ENCODE measurements at regions not wholly inside any gene's neighbourhood (a gene's known extent, or its start where the extent isn't known, plus 50 kb on each side); places are given as distances from the start of the nearest gene placed in this dataset.
"Not testable (repeated sequence)": the region's sequence is repeated elsewhere in the genome, so short reads cannot be mapped to it uniquely, and the experiment has no call there.

GRCh38 chr12:4187916-4188315, 85.6 kb upstream of the CCND2 start:
- ChIA-PET CTCF (interaction anchor here (1.5 kb wide), 1 partner anchor 10 kb away, joined by 5 read pairs; no protein-coding TSS in a partner anchor), POLR2A (no interaction called here)
- TF ChIP-seq, protein P1, sequence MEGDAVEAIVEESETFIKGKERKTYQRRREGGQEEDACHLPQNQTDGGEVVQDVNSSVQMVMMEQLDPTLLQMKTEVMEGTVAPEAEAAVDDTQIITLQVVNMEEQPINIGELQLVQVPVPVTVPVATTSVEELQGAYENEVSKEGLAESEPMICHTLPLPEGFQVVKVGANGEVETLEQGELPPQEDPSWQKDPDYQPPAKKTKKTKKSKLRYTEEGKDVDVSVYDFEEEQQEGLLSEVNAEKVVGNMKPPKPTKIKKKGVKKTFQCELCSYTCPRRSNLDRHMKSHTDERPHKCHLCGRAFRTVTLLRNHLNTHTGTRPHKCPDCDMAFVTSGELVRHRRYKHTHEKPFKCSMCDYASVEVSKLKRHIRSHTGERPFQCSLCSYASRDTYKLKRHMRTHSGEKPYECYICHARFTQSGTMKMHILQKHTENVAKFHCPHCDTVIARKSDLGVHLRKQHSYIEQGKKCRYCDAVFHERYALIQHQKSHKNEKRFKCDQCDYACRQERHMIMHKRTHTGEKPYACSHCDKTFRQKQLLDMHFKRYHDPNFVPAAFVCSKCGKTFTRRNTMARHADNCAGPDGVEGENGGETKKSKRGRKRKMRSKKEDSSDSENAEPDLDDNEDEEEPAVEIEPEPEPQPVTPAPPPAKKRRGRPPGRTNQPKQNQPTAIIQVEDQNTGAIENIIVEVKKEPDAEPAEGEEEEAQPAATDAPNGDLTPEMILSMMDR (IDR thresholded peaks at IDR 0.05; ENCODE audit: extremely low read depth in 1 of 2, insufficient read depth in 1 of 2, low read depth in 1 of 2, low read length in 2 of 2) = no peak
- TF ChIP-seq MYC (IDR thresholded peaks at IDR 0.05; ENCODE audit: low read depth, low read length) (no peak), JUN (IDR thresholded peaks at IDR 0.05; ENCODE audit: borderline replicate concordance, insufficient read depth, insufficient read length, low read depth) (no peak), FOS (IDR thresholded peaks at IDR 0.05; ENCODE audit: borderline replicate concordance, insufficient read depth, low read length) (no peak), POLR2A (IDR thresholded peaks at IDR 0.05; ENCODE audit: low read depth, low read length) (no peak), EZH2 (IDR thresholded peaks at IDR 0.05; ENCODE audit: borderline replicate concordance, low read depth, low read length, severe bottlenecking) (no peak), GATA2 (IDR thresholded peaks at IDR 0.05; ENCODE audit: insufficient read depth, insufficient read length, low read depth, low read length) (no peak), MAX (IDR thresholded peaks at IDR 0.05; ENCODE audit: insufficient read depth, insufficient read length) (no peak), POLR2AphosphoS5 (IDR thresholded peaks at IDR 0.05; ENCODE audit: insufficient read depth, low read depth, low read length) (no peak)
- H3K9ac ChIP-seq (replicated peaks; ENCODE audit: extremely low read depth, insufficient read depth, low read length) = no peak overlapping the region
- DNase-seq (ENCODE audit: low read depth, low spot score) (no peak), FAIRE-seq (no peak)
- H3K9me3 ChIP-seq (replicated peaks; ENCODE audit: control insufficient read depth, insufficient read depth, low read length) = no peaks in the 10 kb centered on the region
- BruUV-seq (replicated peaks) = no TSS peak
- H3K36me3 ChIP-seq (ENCODE audit: control insufficient read depth in 2 of 2, extremely low read depth in 1 of 2, insufficient read depth in 2 of 2, low read length in 2 of 2) = no peaks in the 10 kb centered on the region
- no peak overlapping the region for H3K4me3 ChIP-seq (replicated peaks in 1 of 3; ENCODE audit: insufficient read depth in 1 of 3, low read depth in 1 of 3, low read length in 3 of 3)
- no peak overlapping the region for H3K4me2 ChIP-seq (ENCODE audit: insufficient read depth, low read length)
- H3K27me3 ChIP-seq (ENCODE audit: control insufficient read depth in 2 of 2, insufficient read depth in 2 of 2, low read length in 2 of 2) = peaks cover 0 to 7% of the 10 kb centered on the region in 2 experiments
- no peak overlapping the region for H2AFZ ChIP-seq (ENCODE audit: low read depth, low read length)
- H3K4me1 ChIP-seq (ENCODE audit: control insufficient read depth, extremely low read depth, insufficient read depth, low read length) = no peaks in the 10 kb centered on the region
- dilution Hi-C loops (cut with MboI; ENCODE audit: extremely low pct_ligation_motif_present, low sequenced_read_pairs) = no loop called here
- H4K20me1 ChIP-seq (replicated peaks; ENCODE audit: control insufficient read depth, extremely low read depth, insufficient read depth, low read length) = no peaks in the 10 kb centered on the region
- no peak overlapping the region for H3K27ac ChIP-seq (ENCODE audit: insufficient read depth, low read depth, low read length)
- H3K9me1 ChIP-seq (replicated peaks; ENCODE audit: control insufficient read depth, extremely low read depth, insufficient read depth, low read length) = no peaks in the 10 kb centered on the region
- intact Hi-C loops (cut with micrococcal nuclease) = no loop called here
- no peaks in the 10 kb centered on the region for H3K79me2 ChIP-seq (ENCODE audit: control insufficient read depth, insufficient read depth, low read length)

- not testable (repeated sequence) for H2AFZ ChIP-seq (ENCODE audit: low read depth, low read length)
- CTCF ChIA-PET = interaction anchor here (1.3 to 1.5 kb wide), 2 partner anchors 10 to 17 kb away, joined by 3 to 5 read pairs; no protein-coding TSS in a partner anchor
Measured at GRCh38 chr12:4187315-4187714, 86.2 kb upstream of the CCND2 start.

More at GRCh38 chr12:4187315-4187714, 86.2 kb upstream of the CCND2 start:
- BruUV-seq (replicated peaks); H3K4me3 ChIP-seq (replicated peaks in 1 of 3; ENCODE audit: insufficient read depth in 1 of 3, low read depth in 1 of 3, low read length in 3 of 3); H3K9me3 ChIP-seq (replicated peaks; ENCODE audit: control insufficient read depth, insufficient read depth, low read length); H3K36me3 ChIP-seq (ENCODE audit: control insufficient read depth in 2 of 2, extremely low read depth in 1 of 2, insufficient read depth in 2 of 2, low read length in 2 of 2); H3K9ac ChIP-seq (replicated peaks; ENCODE audit: extremely low read depth, insufficient read depth, low read length); H4K20me1 ChIP-seq (replicated peaks; ENCODE audit: control insufficient read depth, extremely low read depth, insufficient read depth, low read length); H3K27ac ChIP-seq (ENCODE audit: insufficient read depth, low read depth, low read length); DNase-seq (ENCODE audit: low read depth, low spot score); H3K4me2 ChIP-seq (ENCODE audit: insufficient read depth, low read length); H3K79me2 ChIP-seq (ENCODE audit: control insufficient read depth, insufficient read depth, low read length); POLR2A ChIA-PET; H3K9me1 ChIP-seq (replicated peaks; ENCODE audit: control insufficient read depth, extremely low read depth, insufficient read depth, low read length); intact Hi-C loops (cut with micrococcal nuclease); H3K27me3 ChIP-seq (ENCODE audit: control insufficient read depth in 2 of 2, insufficient read depth in 2 of 2, low read length in 2 of 2); H3K4me1 ChIP-seq (ENCODE audit: control insufficient read depth, extremely low read depth, insufficient read depth, low read length); dilution Hi-C loops (cut with MboI; ENCODE audit: extremely low pct_ligation_motif_present, low sequenced_read_pairs); FAIRE-seq: not testable (repeated sequence)

All from endothelial cell of umbilical vein (primary cell).